SU-DHL-6 (cell line): ENCODE measurements at regions not wholly inside any gene's neighbourhood (a gene's known extent, or its start where the extent isn't known, plus 50 kb on each side); places are given as distances from the start of the nearest gene placed in this dataset.

Experiments
- H2AFZ ChIP-seq: fragments of 200-600 bp; sonication (generic); 2 replicates; pipeline ENCODE4 v1.6.1; 2014; ENCODE audit warnings: low read depth, mild to moderate bottlenecking, moderate library complexity, mixed read lengths, antibody characterized with exemption, low read length; ENCODE audit not compliant: severe bottlenecking
- H3F3A ChIP-seq: fragments of 200-600 bp; shearing (Covaris generic); 2 replicates; pipeline ENCODE4 v1.6.0; 2016; ENCODE audit warnings: antibody characterized with exemption, mild to moderate bottlenecking; ENCODE audit not compliant: insufficient read depth
- H3K27ac ChIP-seq: fragments of 200-600 bp; sonication (generic); 2 replicates; pipeline ENCODE4 v1.5.1; 2016; ENCODE audit warnings: low read depth, mild to moderate bottlenecking, low read length, moderate library complexity, mixed read lengths
- H3K27me3 ChIP-seq: fragments of 200-600 bp; sonication (generic), shearing (Covaris generic); 2 replicates; pipeline ENCODE4 v1.6.0; 2014; ENCODE audit warnings: mild to moderate bottlenecking, low read length
- H3K36me3 ChIP-seq: fragments of 200-600 bp; sonication (generic); 2 replicates; pipeline ENCODE4 v1.6.1; 2014; ENCODE audit warnings: mild to moderate bottlenecking, low read length, mixed read lengths
- H3K4me2 ChIP-seq: fragments of 300-600, 200-600 bp; shearing (Covaris generic), sonication (generic); 2 replicates; pipeline ENCODE4 v1.6.0; 2014; ENCODE audit warnings: low read length, low read depth, mild to moderate bottlenecking; ENCODE audit not compliant: poor library complexity, severe bottlenecking
- H3K4me3 ChIP-seq: fragments of 200-600 bp; sonication (generic); 2 replicates; pipeline ENCODE4 v1.5.1; 2014; ENCODE audit warnings: antibody characterized with exemption, low read length, mild to moderate bottlenecking, mixed read lengths; ENCODE audit not compliant: insufficient read depth, poor library complexity, severe bottlenecking
- H3K79me2 ChIP-seq: fragments of 200-600 bp; sonication (generic); 2 replicates; pipeline ENCODE4 v1.6.1; 2014; ENCODE audit warnings: mild to moderate bottlenecking, low read length, moderate library complexity; ENCODE audit not compliant: insufficient read depth
- H3K9ac ChIP-seq: fragments of 200-600 bp; sonication (generic); 2 replicates; pipeline ENCODE4 v1.7.0; 2014; ENCODE audit warnings: mild to moderate bottlenecking, low read length
- H3K9me2 ChIP-seq: fragments of 200-600 bp; sonication (generic); replicated peaks from 2 replicates; pipeline ENCODE4 v1.6.1; 2014; ENCODE audit warnings: low read length; ENCODE audit not compliant: insufficient read depth
- H3K9me3 ChIP-seq: fragments of 200-600 bp; sonication (generic); 2 replicates; pipeline ENCODE4 v1.6.1; 2014; ENCODE audit warnings: low read length, mixed read lengths; ENCODE audit not compliant: insufficient read depth
- H4K20me1 ChIP-seq: fragments of 200-600 bp; sonication (generic); 2 replicates; pipeline ENCODE4 v1.6.1; 2014; ENCODE audit warnings: low read depth, mild to moderate bottlenecking, antibody characterized with exemption, low read length, moderate library complexity, mixed read lengths
- EZH2phosphoT487 ChIP-seq: fragments of 200-600 bp; sonication (generic), shearing (Covaris generic); conservative IDR thresholded peaks from 2 replicates; pipeline ENCODE4 v1.6.1; 2018; ENCODE audit warnings: mild to moderate bottlenecking, antibody characterized with exemption, low read length, moderate library complexity, mixed read lengths
- TF ChIP-seq, protein P1 (sequence below): fragments of 200-600 bp; sonication (generic); IDR thresholded peaks from one replicate; pipeline ENCODE4 v1.5.1; 2017; ENCODE audit warnings: antibody characterized with exemption, mild to moderate bottlenecking, low read length, moderate library complexity; ENCODE audit not compliant: insufficient read depth, poor library complexity, severe bottlenecking

GRCh38 chr2:219929835-219930234 lies 302.4 kb downstream of the SLC4A3 start:
- Histone ChIP-seq H3K9me2 (no peaks in the 10 kb centered on the region), H3K4me2 (no peak overlapping the region), H3F3A (no peaks in the 10 kb centered on the region), H3K9ac (no peak overlapping the region), H4K20me1 (no peaks in the 10 kb centered on the region), H3K9me3 (no peaks in the 10 kb centered on the region), H3K27ac (no peak overlapping the region), H3K4me3 (no peak overlapping the region), H3K79me2 (no peaks in the 10 kb centered on the region), H2AFZ (no peak overlapping the region), H3K36me3 (no peaks in the 10 kb centered on the region), H3K27me3 (no peaks in the 10 kb centered on the region)
- TF ChIP-seq, protein P1, sequence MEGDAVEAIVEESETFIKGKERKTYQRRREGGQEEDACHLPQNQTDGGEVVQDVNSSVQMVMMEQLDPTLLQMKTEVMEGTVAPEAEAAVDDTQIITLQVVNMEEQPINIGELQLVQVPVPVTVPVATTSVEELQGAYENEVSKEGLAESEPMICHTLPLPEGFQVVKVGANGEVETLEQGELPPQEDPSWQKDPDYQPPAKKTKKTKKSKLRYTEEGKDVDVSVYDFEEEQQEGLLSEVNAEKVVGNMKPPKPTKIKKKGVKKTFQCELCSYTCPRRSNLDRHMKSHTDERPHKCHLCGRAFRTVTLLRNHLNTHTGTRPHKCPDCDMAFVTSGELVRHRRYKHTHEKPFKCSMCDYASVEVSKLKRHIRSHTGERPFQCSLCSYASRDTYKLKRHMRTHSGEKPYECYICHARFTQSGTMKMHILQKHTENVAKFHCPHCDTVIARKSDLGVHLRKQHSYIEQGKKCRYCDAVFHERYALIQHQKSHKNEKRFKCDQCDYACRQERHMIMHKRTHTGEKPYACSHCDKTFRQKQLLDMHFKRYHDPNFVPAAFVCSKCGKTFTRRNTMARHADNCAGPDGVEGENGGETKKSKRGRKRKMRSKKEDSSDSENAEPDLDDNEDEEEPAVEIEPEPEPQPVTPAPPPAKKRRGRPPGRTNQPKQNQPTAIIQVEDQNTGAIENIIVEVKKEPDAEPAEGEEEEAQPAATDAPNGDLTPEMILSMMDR, result no peak
- no peak for TF ChIP-seq EZH2phosphoT487

DNA sequence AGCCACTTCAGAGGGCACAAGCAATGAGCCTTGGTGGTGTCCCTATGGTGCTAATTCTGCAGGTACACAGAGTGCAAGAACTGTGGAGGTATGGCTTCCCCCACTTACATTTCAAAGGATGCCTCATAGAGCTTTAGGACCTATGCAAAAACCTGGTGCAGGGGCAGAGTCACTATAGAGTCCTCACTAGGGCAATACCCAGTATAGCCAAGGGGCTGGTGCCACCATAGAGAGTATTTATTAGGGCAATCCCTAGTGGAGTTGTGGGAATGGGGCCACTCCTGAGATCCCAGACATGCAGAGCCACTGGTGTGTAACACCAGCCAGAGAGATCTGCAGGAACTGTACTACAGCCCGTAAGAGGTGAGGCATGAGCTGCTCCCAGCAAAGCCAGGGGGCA lies 312.2 kb downstream of the SLC4A3 start:
- H3K4me2 ChIP-seq, result no peak overlapping the region
- H3K9ac ChIP-seq, result no peak overlapping the region
- no peak overlapping the region for H3K4me3 ChIP-seq
- no peaks in the 10 kb centered on the region for H3K79me2 ChIP-seq
- H2AFZ ChIP-seq, result no peak overlapping the region
- no peak for TF ChIP-seq EZH2phosphoT487
- TF ChIP-seq, protein P1, result no peak
- no peaks in the 10 kb centered on the region for H3F3A ChIP-seq
- H3K27ac ChIP-seq, result no peak overlapping the region
- no peaks in the 10 kb centered on the region for H3K9me2 ChIP-seq
- H3K9me3 ChIP-seq, result no peaks in the 10 kb centered on the region
- no peaks in the 10 kb centered on the region for H4K20me1 ChIP-seq
- no peaks in the 10 kb centered on the region for H3K36me3 ChIP-seq
- H3K27me3 ChIP-seq, result no peaks in the 10 kb centered on the region; the same call in 1 of the 2 replicates

DNA sequence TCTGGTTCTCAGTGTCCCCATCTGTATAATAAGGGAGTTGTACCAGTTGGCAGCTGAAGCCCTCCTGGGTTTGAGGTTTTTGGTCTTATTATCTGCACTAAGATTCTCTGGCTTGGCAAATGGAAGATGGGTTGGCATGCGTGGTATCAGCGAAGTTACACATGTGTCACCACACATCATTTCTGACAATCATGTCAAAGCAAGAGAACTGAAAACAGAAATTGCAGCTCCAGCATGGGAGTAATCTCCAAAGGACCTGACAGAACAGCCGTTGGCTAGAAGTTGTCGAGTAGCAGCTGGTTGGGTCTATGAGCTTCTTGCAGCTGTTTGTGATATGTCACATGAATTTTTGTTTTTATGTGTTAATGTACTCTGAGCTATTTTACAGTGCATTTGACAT lies 317.4 kb downstream of the SLC4A3 start:
- Histone ChIP-seq H3K9ac (no peak overlapping the region), H3K27ac (no peak overlapping the region), H4K20me1 (no peaks in the 10 kb centered on the region), H2AFZ (no peak overlapping the region), H3K4me2 (no peak overlapping the region), H3F3A (no peaks in the 10 kb centered on the region), H3K9me2 (no peaks in the 10 kb centered on the region), H3K36me3 (no peaks in the 10 kb centered on the region), H3K79me2 (no peaks in the 10 kb centered on the region), H3K4me3 (no peak overlapping the region), H3K27me3 (no peaks in the 10 kb centered on the region; the same call in 1 of the 2 replicates), H3K9me3 (no peaks in the 10 kb centered on the region)
- TF ChIP-seq, protein P1, result no peak
- no peak for TF ChIP-seq EZH2phosphoT487
